GM13976 (cell line): ENCODE measurements at regions not wholly inside any gene's neighbourhood (a gene's known extent, or its start where the extent isn't known, plus 50 kb on each side); places are given as distances from the start of the nearest gene placed in this dataset.
A peak's percentile ranks its signal among the peaks of the same experiment; 100 is the strongest.

ENCODE experiments used
- DNase-seq: peaks from one replicate; pipeline ENCODE4 v3.0.0; 2012; ENCODE audit warnings: low spot score
- CTCF ChIP-seq: IDR thresholded peaks from 2 replicates; pipeline ENCODE4 v1.5.1; 2012; ENCODE audit warnings: borderline replicate concordance, mild to moderate bottlenecking; ENCODE audit not compliant: insufficient read depth; ENCODE audit errors: extremely low read depth, missing control alignments, control extremely low read depth
- in situ Hi-C: fragments of 300-500 bp; cut with MboI; formaldehyde crosslinking; loops from one replicate; pipeline ENCODE4 v1.12.0; 2022; ENCODE audit warnings: low sequenced_read_pairs, mixed read lengths, inconsistent platforms; ENCODE audit not compliant: unreplicated experiment

GRCh38 chr5:179497636-179498340 is 52.6 kb upstream of the RUFY1 start:
- in situ Hi-C loops: loop anchor here (25.0 kb wide), 2 partner anchors 335 to 1210 kb away; no protein-coding TSS in a partner anchor
- no peak for DNase-seq
- TF ChIP-seq CTCF: no peak

GRCh38 chr5:179495906-179496455 is 54.4 kb upstream of the RUFY1 start:
- DNase-seq: no peak
- in situ Hi-C loops: loop anchor here (25.0 kb wide), 2 partner anchors 334 to 1209 kb away; no protein-coding TSS in a partner anchor
- peak; percentile 16 for TF ChIP-seq CTCF

GRCh38 chr5:179494774-179495526 is 55.4 kb upstream of the RUFY1 start:
- in situ Hi-C loops: loop anchor here (25.0 kb wide), 2 partner anchors 333 to 1208 kb away; no protein-coding TSS in a partner anchor
- TF ChIP-seq CTCF: no peak
- DNase-seq: no peak

GRCh38 chr5:179488975-179489374 is 61.4 kb upstream of the RUFY1 start:
- TF ChIP-seq CTCF: no peak
- in situ Hi-C loops: loop anchor here (25.0 kb wide), 2 partner anchors 327 to 1202 kb away; no protein-coding TSS in a partner anchor
- DNase-seq: no peak

- DNase-seq: no peak
- TF ChIP-seq CTCF: no peak
- in situ Hi-C loops: loop anchor here (25.0 kb wide), 2 partner anchors 326 to 1201 kb away; no protein-coding TSS in a partner anchor
These were observed 61.9 kb upstream of the RUFY1 start for GRCh38 chr5:179488491-179488890.

- DNase-seq: no peak
- in situ Hi-C loops: loop anchor here (25.0 kb wide), 2 partner anchors 325 to 1200 kb away; no protein-coding TSS in a partner anchor
These were observed 63.2 kb upstream of the RUFY1 start for GRCh38 chr5:179487145-179487544.

More at GRCh38 chr5:179487145-179487544, 63.2 kb upstream of the RUFY1 start:
- no peak for TF ChIP-seq CTCF
